GM12878 (cell line): ENCODE measurements at regions not wholly inside any gene's neighbourhood (a gene's known extent, or its start where the extent isn't known, plus 50 kb on each side); places are given as distances from the start of the nearest gene placed in this dataset.

Experiments
- ATAC-seq: fragments of 200-7000 bp; cut with Tn5 transposase; 3 replicates; pipeline ENCODE4 v1.9.1; 2020; ENCODE audit warnings: mild to moderate bottlenecking, moderate library complexity
- BruUV-seq: library from RNA; stranded (reverse); fragments of 400-500 nt; replicated peaks from 2 replicates; lab custom pipeline; 2021; lab: Mats Ljungman, UMichigan
- CTCF ChIA-PET: fragments of 300-600 bp; sonication (Branson Sonifier 250); formaldehyde crosslinking; extraction: SDS; loops from one replicate; lab custom pipeline; 2021; ENCODE audit warnings: inconsistent platforms; lab: Yijun Ruan, JAX
- POLR2A ChIA-PET: fragments of 350-600 bp; formaldehyde crosslinking; extraction: SDS; loops from one replicate; lab custom pipeline; 2021; ENCODE audit warnings: inconsistent platforms; lab: Charles Lee
- RAD21 ChIA-PET: fragments of 300-600 bp; sonication (Branson Sonifier 250); formaldehyde crosslinking; loops from one replicate; lab custom pipeline; 2023; ENCODE audit warnings: antibody characterized with exemption; ENCODE audit not compliant: unreplicated experiment; lab: Charles Lee
- SMC1A ChIA-PET: fragments of 300-600 bp; sonication (Branson Sonifier 250); formaldehyde crosslinking; loops from one replicate; lab custom pipeline; 2023; ENCODE audit not compliant: unreplicated experiment, uncharacterized antibody; lab: Charles Lee
- DNase-seq: peaks from one replicate; pipeline ENCODE4 v3.0.0-alpha.2; 2011; ENCODE audit warnings: low read depth, low spot score
- FAIRE-seq: peaks from 3 replicates; lab custom pipeline; 2011; peaks lifted over from hg19 to GRCh38; lab: Jason Lieb, UNC
- H2AFZ ChIP-seq: 2 replicates; pipeline ENCODE4 v1.6.0; 2011; ENCODE audit warnings: low read depth, low read length, control low read depth; ENCODE audit not compliant: control insufficient read depth
- H3K27ac ChIP-seq: 2 replicates; pipeline ENCODE4 v1.5.1; 2011; ENCODE audit warnings: control low read depth; ENCODE audit not compliant: control insufficient read depth, insufficient read depth
- H3K27me3 ChIP-seq, 2 experiments: replicated peaks in 1 of 2; 2 replicates each; pipeline versions ENCODE4 v1.6.0 to v1.6.1; 2011; ENCODE audit warnings: low read length in 1 of 2; ENCODE audit not compliant: control insufficient read depth in 2 of 2, insufficient read depth in 2 of 2
- H3K36me3 ChIP-seq, 2 experiments: 2 replicates each; pipeline ENCODE4 v1.5.1; 2011; ENCODE audit warnings: low read length in 1 of 2; ENCODE audit not compliant: control insufficient read depth in 2 of 2, insufficient read depth in 2 of 2
- H3K4me1 ChIP-seq: 2 replicates; pipeline ENCODE4 v1.6.1; 2011; ENCODE audit warnings: mild to moderate bottlenecking, low read length, moderate library complexity, mixed read lengths; ENCODE audit not compliant: control insufficient read depth, insufficient read depth
- H3K4me2 ChIP-seq: 2 replicates; pipeline ENCODE4 v1.6.0; 2011; ENCODE audit warnings: control low read depth; ENCODE audit not compliant: control insufficient read depth, insufficient read depth
- H3K4me3 ChIP-seq: fragments of 200-600 bp; sonication (generic); 2 replicates; pipeline ENCODE4 v1.5.1; 2016
- H3K79me2 ChIP-seq: 2 replicates; pipeline ENCODE4 v1.6.0; 2011; ENCODE audit warnings: low read length; ENCODE audit not compliant: control insufficient read depth, insufficient read depth
- H3K9ac ChIP-seq: 2 replicates; pipeline ENCODE4 v1.8.0; 2011; ENCODE audit warnings: low read length, control low read depth, mixed read lengths; ENCODE audit not compliant: control insufficient read depth, insufficient read depth
- H3K9me3 ChIP-seq: replicated peaks from 3 replicates; pipeline ENCODE4 v1.5.1; 2011; ENCODE audit warnings: mild to moderate bottlenecking, low read length; ENCODE audit not compliant: control insufficient read depth, insufficient read depth
- H4K20me1 ChIP-seq: 2 replicates; pipeline ENCODE4 v1.6.0; 2011; ENCODE audit not compliant: control insufficient read depth, insufficient read depth
- BCL3 ChIP-seq: IDR thresholded peaks from 2 replicates; pipeline ENCODE4 v1.6.1; 2011; ENCODE audit warnings: borderline replicate concordance, low read depth, mild to moderate bottlenecking, moderate library complexity, low read length; ENCODE audit not compliant: insufficient read depth, poor library complexity, severe bottlenecking
- BMI1 ChIP-seq: fragments of 450-650 bp; IDR thresholded peaks from 2 replicates; pipeline ENCODE4 v1.6.1; 2016; ENCODE audit warnings: mild to moderate bottlenecking, moderate library complexity, borderline replicate concordance
- FOXK2 ChIP-seq: fragments of 450-650 bp; IDR thresholded peaks from 2 replicates; pipeline ENCODE4 v1.6.1; 2017; ENCODE audit warnings: mild to moderate bottlenecking, moderate library complexity
- FOXM1 ChIP-seq: IDR thresholded peaks from 2 replicates; pipeline ENCODE4 v1.6.1; 2012; ENCODE audit warnings: low read depth, mild to moderate bottlenecking, inconsistent platforms, low read length, moderate library complexity
- HDAC6 ChIP-seq: fragments of 200-600 bp; sonication (generic); IDR thresholded peaks from one replicate; pipeline ENCODE4 v1.8.0; 2017; ENCODE audit warnings: antibody characterized with exemption; ENCODE audit not compliant: unreplicated experiment
- HSF1 ChIP-seq: fragments of 150-350 bp; IDR thresholded peaks from 2 replicates; pipeline ENCODE4 v1.6.1; 2014; ENCODE audit warnings: mild to moderate bottlenecking, low read depth, low read length
- JUNB ChIP-seq: IDR thresholded peaks from 2 replicates; pipeline ENCODE4 v1.6.1; 2016; ENCODE audit warnings: antibody characterized with exemption, mild to moderate bottlenecking
- KAT2A ChIP-seq: conservative IDR thresholded peaks from 2 replicates; pipeline ENCODE4 v1.6.1; 2011; ENCODE audit warnings: low read depth, low read length; ENCODE audit not compliant: control insufficient read depth
- MEF2A ChIP-seq: IDR thresholded peaks from 2 replicates; pipeline ENCODE4 v1.6.1; 2011; ENCODE audit warnings: low read depth, mild to moderate bottlenecking, low read length, moderate library complexity; ENCODE audit not compliant: insufficient read depth
- PBX3 ChIP-seq: IDR thresholded peaks from 2 replicates; pipeline ENCODE4 v1.6.1; 2011; ENCODE audit warnings: mild to moderate bottlenecking, low read depth, low read length, moderate library complexity; ENCODE audit not compliant: insufficient replicate concordance
- POLR2A ChIP-seq: IDR thresholded peaks from 2 replicates; pipeline ENCODE4 v1.6.1; 2011; ENCODE audit warnings: low read depth, mild to moderate bottlenecking, low read length
- POU2F2 ChIP-seq: IDR thresholded peaks from 3 replicates; pipeline ENCODE4 v1.6.1; 2011; ENCODE audit warnings: low read depth, mild to moderate bottlenecking, low read length, borderline replicate concordance
- RFX5 ChIP-seq: IDR thresholded peaks from 2 replicates; pipeline ENCODE4 v1.6.1; 2011; ENCODE audit warnings: low read depth, low read length, improper control_type of control experiment
- SIN3A ChIP-seq: IDR thresholded peaks from 2 replicates; pipeline ENCODE4 v1.6.1; 2012; ENCODE audit warnings: low read depth, low read length, improper control_type of control experiment
- SP1 ChIP-seq: IDR thresholded peaks from one replicate; pipeline ENCODE4 v1.6.1; 2011; ENCODE audit warnings: low read depth, low read length
- SPI1 ChIP-seq: IDR thresholded peaks from 2 replicates; pipeline ENCODE4 v1.6.1; 2011; ENCODE audit warnings: low read depth, mild to moderate bottlenecking, low read length, moderate library complexity, borderline replicate concordance; ENCODE audit not compliant: insufficient read depth
- SUPT20H ChIP-seq: IDR thresholded peaks from 2 replicates; pipeline ENCODE4 v1.6.1; 2011; ENCODE audit warnings: low read depth, mild to moderate bottlenecking, low read length, moderate library complexity, borderline replicate concordance; ENCODE audit not compliant: control insufficient read depth
- SUZ12 ChIP-seq: fragments of 200-600 bp; sonication (generic); IDR thresholded peaks from one replicate; pipeline ENCODE4 v1.6.1; 2018; ENCODE audit warnings: antibody characterized with exemption, mild to moderate bottlenecking; ENCODE audit not compliant: unreplicated experiment
- ZNF274 ChIP-seq: IDR thresholded peaks from one replicate; pipeline ENCODE4 v1.8.0; 2011; ENCODE audit not compliant: insufficient read length, insufficient read depth
- WGBS: methylation state at CpG from one replicate; pipeline ENCODE4 v1.1.6; 2016; ENCODE audit warnings: low lambda C conversion rate; ENCODE audit not compliant: insufficient replicate concordance, insufficient coverage; ENCODE audit errors: missing lambda C conversion rate; 5-methylcytosine and 5-hydroxymethylcytosine counted together
- in situ Hi-C: fragments of 300-500 bp; cut with MboI; formaldehyde crosslinking; loops from 9 replicates; pipeline ENCODE4 v1.14.3; 2018; ENCODE audit warnings: mixed read lengths
- intact Hi-C: fragments of 100-400 bp; cut with micrococcal nuclease; formaldehyde crosslinking; loops from one replicate; pipeline ENCODE4 v1.14.2; 2022; ENCODE audit not compliant: unreplicated experiment

- TF ChIP-seq SUPT20H (no peak), SUZ12 (no peak), FOXK2 (no peak), HSF1 (no peak)
Measured at GRCh38 chr3:22714749-22715148, 488.4 kb upstream of the UBE2E2 start (continued).

GRCh38 chr3:22720596-22720995, 482.5 kb upstream of the UBE2E2 start:
- no TSS peak for BruUV-seq
- CTCF ChIA-PET, result no interaction called here
- POLR2A ChIA-PET, result no interaction called here

More at GRCh38 chr3:22720596-22720995, 482.5 kb upstream of the UBE2E2 start:
- in situ Hi-C loops (no loop called here), intact Hi-C loops (no loop called here)
- 0% methylated on average over 1 of the region's 1 CpG for WGBS
- Histone ChIP-seq H2AFZ (no peak overlapping the region), H3K9ac (no peak overlapping the region), H3K4me3 (no peak overlapping the region), H3K9me3 (no peaks in the 10 kb centered on the region), H3K36me3 (no peaks in the 10 kb centered on the region), H3K27ac (no peak overlapping the region), H3K27me3 (no peaks in the 10 kb centered on the region), H3K4me1 (no peaks in the 10 kb centered on the region), H3K4me2 (no peak overlapping the region), H3K79me2 (no peaks in the 10 kb centered on the region), H4K20me1 (no peaks in the 10 kb centered on the region)
- RAD21 ChIA-PET, result no interaction called here
- ATAC-seq (no peak), DNase-seq (no peak), FAIRE-seq (no peak)
- SMC1A ChIA-PET, result no interaction called here
- no peak for TF ChIP-seq SIN3A
- TF ChIP-seq FOXK2, result no peak
- no peak for TF ChIP-seq HDAC6
- TF ChIP-seq JUNB, result no peak
- TF ChIP-seq MEF2A, result no peak
- TF ChIP-seq BCL3, result no peak
- TF ChIP-seq BMI1, result no peak
- TF ChIP-seq SPI1, result no peak
- no peak for TF ChIP-seq FOXM1
- no peak for TF ChIP-seq RFX5
- TF ChIP-seq SP1, result no peak
- no peak for TF ChIP-seq KAT2A
- TF ChIP-seq POLR2A, result no peak
- TF ChIP-seq PBX3, result no peak
- no peak for TF ChIP-seq POU2F2
- no peak for TF ChIP-seq ZNF274
